ENCODE measurements at regions not wholly inside any gene's neighbourhood (a gene's known extent, or its start where the extent isn't known, plus 50 kb on each side); places are given as distances from the start of the nearest gene placed in this dataset.

- in situ Hi-C loops (cut with MboI; ENCODE audit: low sequenced_read_pairs) = no loop called here
- ATAC-seq (ENCODE audit: low read depth) = no peak
- H2AK5ac ChIP-seq (ENCODE audit: low read depth, low read length) = no peak overlapping the region
Measured at GRCh38 chr2:77813599-77813998, 291.4 kb upstream of the LRRTM4 start.

More at GRCh38 chr2:77813599-77813998, 291.4 kb upstream of the LRRTM4 start:
- H2AK9ac ChIP-seq (replicated peaks; ENCODE audit: low read depth, low read length, poor library complexity) = no peak overlapping the region
- H3K27me3 ChIP-seq (ENCODE audit: control insufficient read depth, insufficient read depth, low read length) = no peaks in the 10 kb centered on the region
- no peak for DNase-seq
- no peaks in the 10 kb centered on the region for H3K79me1 ChIP-seq (ENCODE audit: low read depth in 1 of 2, low read length in 2 of 2)
- no peak overlapping the region for H2BK5ac ChIP-seq (ENCODE audit: low read depth, low read length, poor library complexity, severe bottlenecking)
- H3K56ac ChIP-seq (ENCODE audit: extremely low read depth, insufficient read depth, low read length) = no peak overlapping the region
- ChIA-PET POLR2A (ENCODE audit: unreplicated experiment) (no interaction called here), CTCF (interaction anchor here (0.5 kb wide), 1 partner anchor 802 kb away, joined by 6 read pairs; no protein-coding TSS in a partner anchor)
- H4K5ac ChIP-seq (ENCODE audit: low read depth, low read length) = no peak overlapping the region
- H3K4ac ChIP-seq (ENCODE audit: low read depth, low read length) = no peak overlapping the region
- H3K14ac ChIP-seq (replicated peaks; ENCODE audit: low read depth, low read length) = no peak overlapping the region
- no peaks in the 10 kb centered on the region for H3K9me3 ChIP-seq (ENCODE audit: control insufficient read depth, insufficient read depth, low read length)
- H4K91ac ChIP-seq (ENCODE audit: insufficient read depth, low read depth, low read length) = no peak overlapping the region
- H3K23ac ChIP-seq (ENCODE audit: low read depth, low read length) = no peak overlapping the region
- H3K27ac ChIP-seq (ENCODE audit: insufficient read depth, low read length) = no peak overlapping the region
- no TSS peak for BruUV-seq (replicated peaks)
- no peak overlapping the region for H3K4me2 ChIP-seq (ENCODE audit: low read depth, low read length)
- intact Hi-C loops (cut with micrococcal nuclease) = no loop called here
- no peak overlapping the region for H2BK20ac ChIP-seq (ENCODE audit: low read depth, low read length)
- H2BK120ac ChIP-seq (ENCODE audit: low read depth, low read length) = no peak overlapping the region
- dilution Hi-C loops (cut with HindIII; ENCODE audit: low sequenced_read_pairs, unreplicated experiment) = no loop called here
- H3K4me3 ChIP-seq (ENCODE audit: insufficient read depth, low read depth, low read length) = no peak overlapping the region
- H2AFZ ChIP-seq (replicated peaks; ENCODE audit: low read length, poor library complexity) = no peak overlapping the region
- no peak for TF ChIP-seq USF2 (IDR thresholded peaks at IDR 0.05; ENCODE audit: low read depth, low read length)
- TF ChIP-seq CHD1 (IDR thresholded peaks at IDR 0.05; ENCODE audit: low read depth, low read length) = no peak
- no peak for TF ChIP-seq FOS (IDR thresholded peaks at IDR 0.05; ENCODE audit: low read depth, low read length)
- no peak for TF ChIP-seq POLR2A (IDR thresholded peaks at IDR 0.05; ENCODE audit: low read depth, low read length)
- TF ChIP-seq RAD21 (IDR thresholded peaks at IDR 0.05; ENCODE audit: low read length) = no peak
- TF ChIP-seq SMC3 (IDR thresholded peaks at IDR 0.05; ENCODE audit: low read depth, low read length) = no peak
- TF ChIP-seq CEBPB (IDR thresholded peaks at IDR 0.05; ENCODE audit: low read depth, low read length) = no peak
- TF ChIP-seq RCOR1 (IDR thresholded peaks at IDR 0.05; ENCODE audit: insufficient replicate concordance, low read length) = no peak
- no peak for TF ChIP-seq BHLHE40 (IDR thresholded peaks at IDR 0.05; ENCODE audit: low read depth, low read length)
- TF ChIP-seq MXI1 (IDR thresholded peaks at IDR 0.05; ENCODE audit: borderline replicate concordance, low read depth, low read length) = no peak
- no peak for TF ChIP-seq CTCF (conservative IDR thresholded peaks at IDR 0.05; ENCODE audit: low read depth, low read length)
- H3K9ac ChIP-seq (ENCODE audit: low read depth, low read length) = no peak overlapping the region
- no peaks in the 10 kb centered on the region for H3K9me1 ChIP-seq (ENCODE audit: insufficient read depth, low read length)
- no peak overlapping the region for H2BK15ac ChIP-seq (ENCODE audit: low read depth, low read length)
- no peaks in the 10 kb centered on the region for H3K36me3 ChIP-seq (ENCODE audit: control insufficient read depth, insufficient read depth, low read length)
- H3K18ac ChIP-seq (ENCODE audit: low read depth, low read length) = no peak overlapping the region
- no peak overlapping the region for H4K8ac ChIP-seq (ENCODE audit: low read depth in 2 of 2, low read length in 2 of 2)
- H3K4me1 ChIP-seq (ENCODE audit: control insufficient read depth, insufficient read depth, low read length) = no peaks in the 10 kb centered on the region
- H4K20me1 ChIP-seq (ENCODE audit: insufficient read depth, low read length) = no peaks in the 10 kb centered on the region

Data from IMR-90 (cell line).